Uterus (tissue), 2 donors: ENCODE measurements at regions not wholly inside any gene's neighbourhood (a gene's known extent, or its start where the extent isn't known, plus 50 kb on each side); places are given as distances from the start of the nearest gene placed in this dataset.
"Not testable (repeated sequence)": the region's sequence is repeated elsewhere in the genome, so short reads cannot be mapped to it uniquely, and the experiment has no call there.

Source experiments
- CTCF ChIP-seq, 4 experiments: fragments of 200-600 bp in 2 of 4; fragments of 450-650 bp in 2 of 4; sonication (generic) in 2 of 4; IDR thresholded peaks; one replicate each; pipeline ENCODE4 v1.5.1; 2016 to 2019; ENCODE audit warnings: antibody characterized with exemption in 4 of 4, mild to moderate bottlenecking in 2 of 4, moderate library complexity in 1 of 4
- POLR2A ChIP-seq, 2 donors: fragments of 450-650 bp; IDR thresholded peaks; one replicate each; pipeline ENCODE4 v1.6.1; 2016; ENCODE audit warnings: antibody characterized with exemption in 2 of 2, mild to moderate bottlenecking in 1 of 2, moderate library complexity in 1 of 2

- not testable (repeated sequence) for TF ChIP-seq CTCF, POLR2A (IDR thresholded peaks at IDR 0.05)
Measured at GRCh38 chr2:177007726-177008125, 204.9 kb upstream of the HNRNPA3 start.
